ENCODE measurements at regions not wholly inside any gene's neighbourhood (a gene's known extent, or its start where the extent isn't known, plus 50 kb on each side); places are given as distances from the start of the nearest gene placed in this dataset.

DNA sequence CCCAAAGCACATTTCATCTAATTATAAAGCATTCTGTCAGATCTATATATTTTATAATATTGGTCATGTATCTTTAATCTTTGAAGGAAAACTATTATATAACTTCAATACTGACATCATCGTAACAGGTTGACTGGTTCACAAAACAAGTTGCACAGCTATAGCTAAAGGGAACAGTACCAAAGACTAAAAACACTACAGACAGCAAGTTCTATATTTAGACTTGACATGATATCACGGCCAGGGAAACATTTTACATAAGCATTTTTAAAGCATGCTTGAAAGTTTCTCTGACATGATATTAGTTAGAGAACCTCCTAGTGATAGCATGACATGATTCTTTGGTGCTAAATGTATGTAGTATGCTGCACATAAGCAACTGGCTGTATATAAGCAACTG, 182.5 kb downstream of the NDFIP2 start:
- DNase-seq (ENCODE audit: extremely low spot score) = no peak
- Histone ChIP-seq H3K9me3 (no peaks in the 10 kb centered on the region), H3K4me3 (no peak overlapping the region), H3K27ac (replicated peaks in 1 of 4) (no peak overlapping the region), H3K36me3 (no peaks in the 10 kb centered on the region), H3K4me1 (peaks cover 8 to 26% (median 10%) of the 10 kb centered on the region in 4 donors), H3K27me3 (no peaks in the 10 kb centered on the region)
- intact Hi-C loops (cut with DNase I) = no loop called here
- TF ChIP-seq EP300 (IDR thresholded peaks at IDR 0.05) (no peak), POLR2A (IDR thresholded peaks at IDR 0.05; ENCODE audit: low read depth) (no peak)
- TF ChIP-seq, protein P1, sequence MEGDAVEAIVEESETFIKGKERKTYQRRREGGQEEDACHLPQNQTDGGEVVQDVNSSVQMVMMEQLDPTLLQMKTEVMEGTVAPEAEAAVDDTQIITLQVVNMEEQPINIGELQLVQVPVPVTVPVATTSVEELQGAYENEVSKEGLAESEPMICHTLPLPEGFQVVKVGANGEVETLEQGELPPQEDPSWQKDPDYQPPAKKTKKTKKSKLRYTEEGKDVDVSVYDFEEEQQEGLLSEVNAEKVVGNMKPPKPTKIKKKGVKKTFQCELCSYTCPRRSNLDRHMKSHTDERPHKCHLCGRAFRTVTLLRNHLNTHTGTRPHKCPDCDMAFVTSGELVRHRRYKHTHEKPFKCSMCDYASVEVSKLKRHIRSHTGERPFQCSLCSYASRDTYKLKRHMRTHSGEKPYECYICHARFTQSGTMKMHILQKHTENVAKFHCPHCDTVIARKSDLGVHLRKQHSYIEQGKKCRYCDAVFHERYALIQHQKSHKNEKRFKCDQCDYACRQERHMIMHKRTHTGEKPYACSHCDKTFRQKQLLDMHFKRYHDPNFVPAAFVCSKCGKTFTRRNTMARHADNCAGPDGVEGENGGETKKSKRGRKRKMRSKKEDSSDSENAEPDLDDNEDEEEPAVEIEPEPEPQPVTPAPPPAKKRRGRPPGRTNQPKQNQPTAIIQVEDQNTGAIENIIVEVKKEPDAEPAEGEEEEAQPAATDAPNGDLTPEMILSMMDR (IDR thresholded peaks at IDR 0.05) = no peak
- 45% methylated on average over 2 of the region's 2 CpGs for WGBS

DNA sequence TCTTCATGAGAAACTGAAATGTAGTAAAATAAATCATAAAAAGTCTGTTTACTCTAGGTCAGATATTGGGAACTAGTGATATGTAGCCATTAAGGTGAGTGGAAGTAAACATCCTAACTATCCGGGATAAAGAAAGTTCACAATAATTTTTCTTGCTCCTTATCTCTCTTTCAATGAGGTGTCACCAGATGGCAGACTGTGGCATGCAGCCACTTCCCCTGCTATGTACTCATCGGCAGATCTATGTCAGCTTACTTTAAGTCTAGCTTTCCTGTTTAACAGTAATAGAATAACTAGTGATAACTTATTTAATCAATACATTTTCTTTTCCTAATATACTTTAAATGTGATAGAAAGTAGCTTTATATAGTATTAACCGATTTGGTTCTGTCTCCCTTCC, 181.9 kb downstream of the NDFIP2 start:
- 38% methylated on average over 3 of the region's 3 CpGs for whole genome bisulfite sequencing
- DNase-seq (ENCODE audit: extremely low spot score) = no peak
- Histone ChIP-seq H3K9me3 (no peaks in the 10 kb centered on the region), H3K4me3 (no peak overlapping the region), H3K27me3 (no peaks in the 10 kb centered on the region), H3K27ac (replicated peaks in 1 of 4) (no peak overlapping the region), H3K4me1 (peaks cover 10 to 29% (median 13%) of the 10 kb centered on the region in 4 donors), H3K36me3 (no peaks in the 10 kb centered on the region)
- no peak for TF ChIP-seq POLR2AphosphoS5 (IDR thresholded peaks at IDR 0.05)
- no peak for TF ChIP-seq EP300 (IDR thresholded peaks at IDR 0.05)
- TF ChIP-seq POLR2A (IDR thresholded peaks at IDR 0.05; ENCODE audit: low read depth) = no peak
- TF ChIP-seq, protein P1 (IDR thresholded peaks at IDR 0.05) = no peak
- intact Hi-C loops (cut with DNase I) = no loop called here

DNA sequence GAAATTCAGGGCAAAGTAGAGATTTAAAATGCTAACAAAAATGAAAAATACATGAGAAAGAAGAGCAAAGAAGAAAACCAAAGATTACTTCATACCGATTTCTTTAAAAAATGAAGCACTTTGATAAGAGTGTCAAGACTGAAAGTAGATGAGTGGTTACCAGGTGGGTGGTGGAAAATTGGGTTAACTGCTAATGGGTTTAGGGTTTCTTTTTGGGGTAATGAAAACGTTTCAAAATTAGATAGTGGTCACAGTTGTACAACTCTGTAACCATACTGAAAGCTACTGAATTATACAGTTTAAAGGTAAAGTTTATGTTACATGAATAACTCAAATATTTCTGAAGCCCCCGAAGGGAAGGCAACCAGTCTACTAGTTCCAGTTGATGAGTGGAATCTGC, 179.4 kb downstream of the NDFIP2 start:
- TF ChIP-seq, protein P1 (IDR thresholded peaks at IDR 0.05) = no peak
- TF ChIP-seq POLR2AphosphoS5 (IDR thresholded peaks at IDR 0.05) (no peak), POLR2A (IDR thresholded peaks at IDR 0.05; ENCODE audit: low read depth) (no peak), EP300 (IDR thresholded peaks at IDR 0.05) (no peak)
- DNase-seq (ENCODE audit: extremely low spot score) = no peak
- Histone ChIP-seq H3K27ac (replicated peaks in 1 of 4) (no peak overlapping the region), H3K4me1 (peaks cover 10 to 29% (median 13%) of the 10 kb centered on the region in 4 donors), H3K4me3 (no peak overlapping the region), H3K9me3 (no peaks in the 10 kb centered on the region), H3K27me3 (no peaks in the 10 kb centered on the region), H3K36me3 (no peaks in the 10 kb centered on the region)
- 71% methylated on average over 3 of the region's 3 CpGs for WGBS
- intact Hi-C loops (cut with DNase I) = no loop called here

DNA sequence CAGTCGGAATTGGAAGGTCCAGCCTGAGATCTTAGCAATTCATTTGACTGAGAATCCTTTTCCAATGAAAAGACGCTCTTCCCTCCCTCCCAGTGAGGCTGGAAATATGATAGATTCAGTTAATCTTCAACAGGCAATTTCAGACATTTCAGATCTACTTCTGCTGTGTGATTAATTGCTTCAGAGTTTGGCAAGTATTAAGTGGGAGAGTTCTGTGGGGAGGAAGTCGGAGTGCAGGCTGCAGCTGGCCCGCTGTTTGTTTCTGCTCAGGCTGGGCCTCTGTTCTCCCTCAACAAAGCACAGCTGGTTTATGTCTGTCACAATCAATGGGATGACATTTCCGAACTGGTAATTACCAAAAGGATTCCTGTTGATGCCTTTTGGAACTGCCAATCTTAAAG, 178.2 kb downstream of the NDFIP2 start:
- DNase-seq (ENCODE audit: extremely low spot score) = no peak
- no peak for TF ChIP-seq EP300 (IDR thresholded peaks at IDR 0.05)
- peak; percentile 16 to 19 for TF ChIP-seq POLR2AphosphoS5 (IDR thresholded peaks at IDR 0.05)

DNA sequence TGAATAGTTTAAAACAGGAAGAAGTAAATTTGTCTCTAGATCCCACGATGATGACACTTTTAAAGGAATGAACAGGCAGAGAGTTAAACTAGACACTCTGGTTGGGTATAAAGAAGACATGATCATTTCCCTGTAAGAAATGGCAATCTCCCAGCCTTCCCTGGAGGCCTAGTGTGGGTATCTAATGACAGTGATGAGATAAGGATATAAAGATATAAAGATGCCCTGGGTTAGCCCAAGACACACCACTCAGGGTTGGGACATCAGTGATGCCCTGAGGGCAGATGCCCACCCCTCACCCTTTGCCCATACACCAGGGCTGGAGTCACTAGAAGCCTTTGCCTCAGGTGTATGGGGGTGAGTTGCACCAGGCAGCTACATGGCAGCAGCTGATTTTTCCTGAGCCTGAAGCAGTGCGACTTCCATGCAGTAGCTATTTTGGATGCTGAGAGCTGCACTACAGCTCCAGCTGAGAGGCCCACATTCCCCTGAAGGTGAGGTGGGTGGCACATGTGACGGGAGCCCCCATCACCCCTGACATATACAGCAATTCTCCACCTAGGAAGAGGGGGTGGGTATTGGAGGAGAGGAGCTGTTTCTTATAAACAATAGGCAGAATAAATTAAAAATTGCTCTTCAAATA, 177.5 kb downstream of the NDFIP2 start:
- Histone ChIP-seq H3K27ac (replicated peaks in 1 of 4) (peak overlapping the region in 2 of 4 donors; percentile 16 to 47), H3K36me3 (no peaks in the 10 kb centered on the region), H3K9me3 (no peaks in the 10 kb centered on the region), H3K4me1 (peaks cover 10 to 25% (median 13%) of the 10 kb centered on the region in 4 donors), H3K27me3 (no peaks in the 10 kb centered on the region), H3K4me3 (no peak overlapping the region)
- 62% methylated on average over 3 of the region's 3 CpGs for WGBS
- no peak for DNase-seq (ENCODE audit: extremely low spot score)
- intact Hi-C loops (cut with DNase I) = no loop called here
- TF ChIP-seq POLR2AphosphoS5 (IDR thresholded peaks at IDR 0.05) (no peak), EP300 (IDR thresholded peaks at IDR 0.05) (no peak), POLR2A (IDR thresholded peaks at IDR 0.05; ENCODE audit: low read depth) (no peak)
- TF ChIP-seq, protein P1 (IDR thresholded peaks at IDR 0.05) = no peak

More for the DNA sequence above, 178.2 kb downstream of the NDFIP2 start:
- no peaks in the 10 kb centered on the region for H3K36me3 ChIP-seq
- no peaks in the 10 kb centered on the region for H3K9me3 ChIP-seq
- H3K27me3 ChIP-seq = no peaks in the 10 kb centered on the region
- intact Hi-C loops (cut with DNase I) = no loop called here
- WGBS = 22% methylated on average over 5 of the region's 5 CpGs
- H3K27ac ChIP-seq (replicated peaks in 1 of 4) = peak overlapping the region in 2 of 4 donors; percentile 16 to 47
- peaks cover 10 to 29% (median 13%) of the 10 kb centered on the region in 4 donors for H3K4me1 ChIP-seq
- H3K4me3 ChIP-seq = no peak overlapping the region

All from esophagus muscularis mucosa (tissue), 4 donors.